ENCODE measurements at regions not wholly inside any gene's neighbourhood (a gene's known extent, or its start where the extent isn't known, plus 50 kb on each side); places are given as distances from the start of the nearest gene placed in this dataset.

GRCh38 chr9:90131568-90131967 lies 511.1 kb downstream of the DIRAS2 start:
- H3K4me3 Mint-ChIP-seq (ENCODE audit: unreplicated experiment), result no peak overlapping the region
- no peaks in the 10 kb centered on the region for H3K36me3 Mint-ChIP-seq (ENCODE audit: insufficient read depth, unreplicated experiment)
- no peak for DNase-seq
- H3K4me1 Mint-ChIP-seq (ENCODE audit: low read depth, unreplicated experiment), result no peaks in the 10 kb centered on the region
- Histone ChIP-seq H3K4me1 (no peaks in the 10 kb centered on the region), H3K36me3 (ENCODE audit: control insufficient read depth, insufficient read depth, low read length) (no peaks in the 10 kb centered on the region), H3K4me3 (ENCODE audit: low read depth, low read length) (no peak overlapping the region), H3K9me3 (no peaks in the 10 kb centered on the region), H3K27me3 (replicated peaks; ENCODE audit: control insufficient read depth, insufficient read depth, low read length) (no peaks in the 10 kb centered on the region)
- BruUV-seq (replicated peaks), result no TSS peak
- ChIA-PET POLR2A (no interaction called here), CTCF (no interaction called here)
- no peaks in the 10 kb centered on the region for H3K9me3 Mint-ChIP-seq (ENCODE audit: unreplicated experiment)
- H3K27ac Mint-ChIP-seq (ENCODE audit: unreplicated experiment), result no peak overlapping the region
- no peak for TF ChIP-seq CTCF (IDR thresholded peaks at IDR 0.05; ENCODE audit: insufficient read depth in 1 of 2, low read depth in 1 of 2, low read length in 1 of 2, severe bottlenecking in 1 of 2, unreplicated experiment in 1 of 2)
- intact Hi-C loops (cut with micrococcal nuclease; ENCODE audit: unreplicated experiment), result no loop called here
- H3K27me3 Mint-ChIP-seq (ENCODE audit: insufficient read depth, unreplicated experiment), result peaks cover 7% of the 10 kb centered on the region

GRCh38 chr9:90132866-90133265 lies 509.8 kb downstream of the DIRAS2 start:
- POLR2A ChIA-PET, result no interaction called here

GRCh38 chr9:90137801-90138200 lies 504.8 kb downstream of the DIRAS2 start:
- no peak for TF ChIP-seq CTCF (IDR thresholded peaks at IDR 0.05; ENCODE audit: insufficient read depth in 1 of 2, low read depth in 1 of 2, low read length in 1 of 2, severe bottlenecking in 1 of 2, unreplicated experiment in 1 of 2)
- Mint-ChIP-seq H3K27me3 (ENCODE audit: insufficient read depth, unreplicated experiment) (no peaks in the 10 kb centered on the region), H3K4me3 (ENCODE audit: unreplicated experiment) (no peak overlapping the region), H3K4me1 (ENCODE audit: low read depth, unreplicated experiment) (no peaks in the 10 kb centered on the region), H3K27ac (ENCODE audit: unreplicated experiment) (no peak overlapping the region), H3K36me3 (ENCODE audit: insufficient read depth, unreplicated experiment) (no peaks in the 10 kb centered on the region), H3K9me3 (ENCODE audit: unreplicated experiment) (no peaks in the 10 kb centered on the region)
- no peak for DNase-seq
- H3K4me3 ChIP-seq (ENCODE audit: low read depth, low read length), result no peak overlapping the region
- intact Hi-C loops (cut with micrococcal nuclease; ENCODE audit: unreplicated experiment), result no loop called here
- H3K36me3 ChIP-seq (ENCODE audit: control insufficient read depth, insufficient read depth, low read length), result no peaks in the 10 kb centered on the region
- no TSS peak for BruUV-seq (replicated peaks)
- POLR2A ChIA-PET, result no interaction called here
- CTCF ChIA-PET, result no interaction called here
- H3K9me3 ChIP-seq, result no peaks in the 10 kb centered on the region
- H3K4me1 ChIP-seq, result no peaks in the 10 kb centered on the region
- H3K27me3 ChIP-seq (replicated peaks; ENCODE audit: control insufficient read depth, insufficient read depth, low read length), result no peaks in the 10 kb centered on the region

More at GRCh38 chr9:90132866-90133265, 509.8 kb downstream of the DIRAS2 start:
- CTCF ChIA-PET, result no interaction called here
- no peaks in the 10 kb centered on the region for H3K36me3 Mint-ChIP-seq (ENCODE audit: insufficient read depth, unreplicated experiment)
- H3K27me3 Mint-ChIP-seq (ENCODE audit: insufficient read depth, unreplicated experiment), result peaks cover 4% of the 10 kb centered on the region
- H3K4me3 Mint-ChIP-seq (ENCODE audit: unreplicated experiment), result no peak overlapping the region
- H3K27ac Mint-ChIP-seq (ENCODE audit: unreplicated experiment), result no peak overlapping the region
- TF ChIP-seq CTCF (IDR thresholded peaks at IDR 0.05; ENCODE audit: insufficient read depth in 1 of 2, low read depth in 1 of 2, low read length in 1 of 2, severe bottlenecking in 1 of 2, unreplicated experiment in 1 of 2), result no peak
- Histone ChIP-seq H3K9me3 (no peaks in the 10 kb centered on the region), H3K4me3 (ENCODE audit: low read depth, low read length) (no peak overlapping the region), H3K27me3 (replicated peaks; ENCODE audit: control insufficient read depth, insufficient read depth, low read length) (no peaks in the 10 kb centered on the region), H3K36me3 (ENCODE audit: control insufficient read depth, insufficient read depth, low read length) (no peaks in the 10 kb centered on the region), H3K4me1 (no peaks in the 10 kb centered on the region)
- intact Hi-C loops (cut with micrococcal nuclease; ENCODE audit: unreplicated experiment), result no loop called here
- no TSS peak for BruUV-seq (replicated peaks)
- no peak for DNase-seq
- no peaks in the 10 kb centered on the region for H3K4me1 Mint-ChIP-seq (ENCODE audit: low read depth, unreplicated experiment)
- no peaks in the 10 kb centered on the region for H3K9me3 Mint-ChIP-seq (ENCODE audit: unreplicated experiment)

Data from Caco-2 (cell line).